Ishikawa (cell line): ENCODE measurements at regions not wholly inside any gene's neighbourhood (a gene's known extent, or its start where the extent isn't known, plus 50 kb on each side); places are given as distances from the start of the nearest gene placed in this dataset.

Source experiments
- CEBPB ChIP-seq: IDR thresholded peaks from 2 replicates; pipeline ENCODE4 v1.6.1; 2012
- CREB1 ChIP-seq: IDR thresholded peaks from 2 replicates; pipeline ENCODE4 v1.6.1; 2012; ENCODE audit warnings: low read depth
- EGR1 ChIP-seq: IDR thresholded peaks from 2 replicates; pipeline ENCODE4 v1.6.1; 2012
- EP300 ChIP-seq: IDR thresholded peaks from 2 replicates; pipeline ENCODE4 v1.6.1; 2012; ENCODE audit warnings: borderline replicate concordance
- FOXM1 ChIP-seq: IDR thresholded peaks from 2 replicates; pipeline ENCODE4 v1.6.1; 2012; ENCODE audit warnings: low read depth, borderline replicate concordance
- NFIC ChIP-seq: IDR thresholded peaks from 2 replicates; pipeline ENCODE4 v1.6.1; 2012
- RAD21 ChIP-seq: IDR thresholded peaks from 2 replicates; pipeline ENCODE4 v1.6.1; 2012; ENCODE audit warnings: low read depth
- TAF1 ChIP-seq: IDR thresholded peaks from 2 replicates; pipeline ENCODE4 v1.6.1; 2012; ENCODE audit warnings: low read depth, mild to moderate bottlenecking
- TCF12 ChIP-seq: IDR thresholded peaks from 2 replicates; pipeline ENCODE4 v1.6.1; 2012; ENCODE audit warnings: low read depth
- TEAD4 ChIP-seq: IDR thresholded peaks from 2 replicates; pipeline ENCODE4 v1.6.1; 2012
- YY1 ChIP-seq: IDR thresholded peaks from 2 replicates; pipeline ENCODE4 v1.6.1; 2012; ENCODE audit warnings: low read depth
- ZBTB7A ChIP-seq: IDR thresholded peaks from 2 replicates; pipeline ENCODE4 v1.6.1; 2012; ENCODE audit warnings: low read depth
- TF ChIP-seq, protein P1 (sequence below): IDR thresholded peaks from 2 replicates; pipeline ENCODE4 v1.6.1; 2012
- TF ChIP-seq, protein P2 (sequence below): IDR thresholded peaks from 2 replicates; pipeline ENCODE4 v1.6.1; 2012
- TF ChIP-seq, protein P3 (sequence below): IDR thresholded peaks from 2 replicates; pipeline ENCODE4 v1.6.1; 2012; ENCODE audit warnings: low read depth, mild to moderate bottlenecking

DNA sequence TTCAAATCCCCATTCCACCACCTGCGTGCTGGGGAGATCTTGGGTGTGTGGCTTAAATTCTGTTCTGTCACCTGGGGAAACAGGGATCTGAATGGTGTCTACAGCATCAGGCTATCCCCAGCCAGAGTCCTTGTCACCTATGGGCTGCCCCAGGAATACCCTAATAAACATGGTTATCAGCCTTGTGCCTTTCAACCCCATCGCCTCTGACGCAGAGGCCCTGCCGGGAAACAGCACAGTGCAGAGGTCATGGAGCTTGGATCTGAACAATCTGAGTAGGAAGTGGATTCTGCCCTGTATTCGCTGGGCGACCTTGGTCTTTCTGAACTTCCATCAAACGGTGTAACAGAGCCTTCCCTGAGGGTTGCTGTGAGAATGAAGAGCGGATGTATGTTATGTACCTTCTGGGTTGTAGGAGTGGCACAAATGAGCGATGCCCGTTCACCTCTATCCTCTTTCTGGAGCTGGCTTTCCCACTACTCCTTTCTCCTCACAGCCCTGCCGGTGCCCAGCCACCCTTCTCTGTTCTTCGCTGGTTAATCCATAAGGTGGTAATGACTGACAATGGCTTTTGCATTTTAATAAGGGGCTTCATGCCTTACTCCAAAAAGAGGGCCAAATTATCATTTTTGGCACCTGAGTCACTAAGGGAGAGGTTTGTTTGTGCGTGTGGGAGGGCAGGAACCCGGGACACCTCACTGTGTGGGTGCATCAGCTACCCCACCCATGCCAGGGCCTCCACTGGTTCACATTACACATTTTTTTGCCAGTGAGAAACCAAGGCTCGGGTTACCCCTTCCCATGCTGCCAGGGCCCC, 256.5 kb downstream of the MYCN start:
- TF ChIP-seq CEBPB (no peak), TEAD4 (no peak), TAF1 (no peak), YY1 (no peak)
- TF ChIP-seq, protein P1, sequence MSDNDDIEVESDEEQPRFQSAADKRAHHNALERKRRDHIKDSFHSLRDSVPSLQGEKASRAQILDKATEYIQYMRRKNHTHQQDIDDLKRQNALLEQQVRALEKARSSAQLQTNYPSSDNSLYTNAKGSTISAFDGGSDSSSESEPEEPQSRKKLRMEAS, result no peak

DNA sequence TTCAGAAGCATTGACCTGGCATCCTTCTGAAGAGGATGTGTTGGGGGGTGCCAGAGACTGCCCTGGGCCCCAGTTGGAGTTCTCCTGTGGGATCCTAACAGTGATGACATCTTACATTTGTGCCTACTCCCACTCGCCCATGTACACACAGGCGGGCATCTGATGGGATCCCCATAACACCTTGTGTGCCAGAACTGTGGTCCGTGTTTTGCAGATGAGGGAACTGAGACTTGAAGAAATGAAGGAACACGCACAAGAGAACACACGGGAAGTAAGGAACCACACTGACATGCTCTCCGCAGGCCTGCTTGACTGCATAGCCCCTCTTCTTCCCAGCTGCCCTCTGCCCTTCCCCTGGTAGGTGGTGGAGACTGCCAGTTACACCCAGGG, 255.3 kb downstream of the MYCN start:
- no peak for TF ChIP-seq NFIC
- TF ChIP-seq, protein P2, sequence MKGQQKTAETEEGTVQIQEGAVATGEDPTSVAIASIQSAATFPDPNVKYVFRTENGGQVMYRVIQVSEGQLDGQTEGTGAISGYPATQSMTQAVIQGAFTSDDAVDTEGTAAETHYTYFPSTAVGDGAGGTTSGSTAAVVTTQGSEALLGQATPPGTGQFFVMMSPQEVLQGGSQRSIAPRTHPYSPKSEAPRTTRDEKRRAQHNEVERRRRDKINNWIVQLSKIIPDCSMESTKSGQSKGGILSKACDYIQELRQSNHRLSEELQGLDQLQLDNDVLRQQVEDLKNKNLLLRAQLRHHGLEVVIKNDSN, result no peak
- TF ChIP-seq TAF1, result no peak
- no peak for TF ChIP-seq TEAD4

DNA sequence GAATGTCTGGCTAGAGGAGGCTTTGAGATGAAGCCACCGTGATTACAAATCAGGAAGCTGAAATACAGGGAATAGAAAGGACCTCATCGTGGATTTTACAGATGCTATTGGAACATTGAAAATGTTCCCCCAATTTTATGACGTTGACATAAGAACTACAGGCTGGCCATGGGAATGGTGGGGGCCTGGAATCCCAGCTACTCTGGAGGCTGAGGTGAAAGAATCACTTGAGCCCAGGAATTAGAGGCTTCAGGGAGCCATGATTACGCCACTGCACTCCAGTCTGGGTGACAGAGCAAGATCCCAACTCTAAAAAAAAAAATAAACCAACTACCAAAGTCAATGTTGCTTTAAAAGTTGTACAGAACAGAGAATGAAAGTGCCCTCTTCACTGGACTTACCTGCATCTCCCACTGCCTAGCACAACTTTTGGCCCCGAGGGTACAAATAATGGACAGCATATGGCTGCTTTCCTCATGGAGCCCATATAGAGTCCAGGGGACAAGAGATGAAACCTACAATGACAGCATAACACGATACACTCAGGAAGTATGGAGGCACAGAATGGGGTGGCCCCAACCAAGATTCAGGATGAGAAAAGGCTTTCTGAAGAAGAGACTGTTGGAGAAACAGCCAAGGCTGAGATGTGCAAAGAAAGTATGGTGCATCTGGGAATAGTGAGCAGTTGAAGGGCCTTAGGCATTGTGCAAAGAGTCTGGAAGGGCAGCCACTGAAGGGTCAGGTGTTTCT, 254.8 kb downstream of the MYCN start:
- no peak for TF ChIP-seq TCF12
- TF ChIP-seq, protein P1, result no peak
- no peak for TF ChIP-seq RAD21
- TF ChIP-seq, protein P3, sequence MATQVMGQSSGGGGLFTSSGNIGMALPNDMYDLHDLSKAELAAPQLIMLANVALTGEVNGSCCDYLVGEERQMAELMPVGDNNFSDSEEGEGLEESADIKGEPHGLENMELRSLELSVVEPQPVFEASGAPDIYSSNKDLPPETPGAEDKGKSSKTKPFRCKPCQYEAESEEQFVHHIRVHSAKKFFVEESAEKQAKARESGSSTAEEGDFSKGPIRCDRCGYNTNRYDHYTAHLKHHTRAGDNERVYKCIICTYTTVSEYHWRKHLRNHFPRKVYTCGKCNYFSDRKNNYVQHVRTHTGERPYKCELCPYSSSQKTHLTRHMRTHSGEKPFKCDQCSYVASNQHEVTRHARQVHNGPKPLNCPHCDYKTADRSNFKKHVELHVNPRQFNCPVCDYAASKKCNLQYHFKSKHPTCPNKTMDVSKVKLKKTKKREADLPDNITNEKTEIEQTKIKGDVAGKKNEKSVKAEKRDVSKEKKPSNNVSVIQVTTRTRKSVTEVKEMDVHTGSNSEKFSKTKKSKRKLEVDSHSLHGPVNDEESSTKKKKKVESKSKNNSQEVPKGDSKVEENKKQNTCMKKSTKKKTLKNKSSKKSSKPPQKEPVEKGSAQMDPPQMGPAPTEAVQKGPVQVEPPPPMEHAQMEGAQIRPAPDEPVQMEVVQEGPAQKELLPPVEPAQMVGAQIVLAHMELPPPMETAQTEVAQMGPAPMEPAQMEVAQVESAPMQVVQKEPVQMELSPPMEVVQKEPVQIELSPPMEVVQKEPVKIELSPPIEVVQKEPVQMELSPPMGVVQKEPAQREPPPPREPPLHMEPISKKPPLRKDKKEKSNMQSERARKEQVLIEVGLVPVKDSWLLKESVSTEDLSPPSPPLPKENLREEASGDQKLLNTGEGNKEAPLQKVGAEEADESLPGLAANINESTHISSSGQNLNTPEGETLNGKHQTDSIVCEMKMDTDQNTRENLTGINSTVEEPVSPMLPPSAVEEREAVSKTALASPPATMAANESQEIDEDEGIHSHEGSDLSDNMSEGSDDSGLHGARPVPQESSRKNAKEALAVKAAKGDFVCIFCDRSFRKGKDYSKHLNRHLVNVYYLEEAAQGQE, result no peak
- TF ChIP-seq TAF1, result no peak
- TF ChIP-seq CREB1, result no peak
- TF ChIP-seq EGR1, result no peak
- no peak for TF ChIP-seq TEAD4
- TF ChIP-seq YY1, result no peak
- TF ChIP-seq, protein P2, result no peak
- no peak for TF ChIP-seq FOXM1
- no peak for TF ChIP-seq CEBPB

DNA sequence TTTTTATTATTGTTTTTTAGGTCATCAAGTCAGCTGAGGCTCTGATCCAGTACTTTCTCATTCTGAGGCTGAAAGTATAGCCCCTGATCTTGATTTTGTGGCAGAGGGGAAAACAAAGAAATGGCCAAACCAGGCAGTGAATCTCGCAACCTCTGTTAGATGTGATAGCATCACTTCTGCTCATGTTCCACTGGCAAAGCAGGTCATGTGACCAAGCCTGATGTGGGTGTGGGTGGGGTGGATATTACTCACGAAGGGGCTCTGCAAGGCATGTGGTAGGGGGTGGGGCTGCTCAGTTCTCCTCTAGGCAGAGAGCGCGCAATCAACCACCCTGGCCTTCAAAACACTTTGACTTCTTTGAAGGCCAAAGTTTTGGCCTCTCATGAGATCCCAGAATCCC, 254.2 kb downstream of the MYCN start:
- TF ChIP-seq, protein P1, result no peak
- TF ChIP-seq YY1, result no peak
- no peak for TF ChIP-seq FOXM1
- TF ChIP-seq TEAD4, result no peak
- no peak for TF ChIP-seq ZBTB7A
- no peak for TF ChIP-seq CEBPB
- TF ChIP-seq EP300, result no peak
- TF ChIP-seq, protein P2, result no peak
- no peak for TF ChIP-seq CREB1

DNA sequence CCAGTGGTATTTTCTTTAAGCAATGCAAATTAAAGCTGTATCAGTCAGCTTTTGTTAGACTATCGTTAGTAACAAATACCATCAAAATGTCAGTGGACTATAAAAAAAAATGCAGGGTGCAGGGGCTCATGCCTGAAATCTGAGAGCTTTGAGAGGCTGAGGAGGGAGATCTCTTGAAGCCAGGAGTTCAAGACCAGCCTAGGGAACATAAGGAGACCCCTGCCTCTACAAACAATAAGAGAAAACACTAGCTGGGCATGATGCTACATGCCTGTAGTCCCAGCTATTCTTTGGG, 253.7 kb downstream of the MYCN start:
- TF ChIP-seq, protein P3, result no peak
- TF ChIP-seq CREB1, result no peak
- TF ChIP-seq EGR1, result no peak
- no peak for TF ChIP-seq EP300
- TF ChIP-seq, protein P1, result no peak
- TF ChIP-seq NFIC, result no peak
- TF ChIP-seq CEBPB, result no peak
- no peak for TF ChIP-seq FOXM1
- TF ChIP-seq, protein P2, result no peak
- TF ChIP-seq TCF12, result no peak
- TF ChIP-seq RAD21, result no peak
- no peak for TF ChIP-seq TEAD4
- TF ChIP-seq YY1, result no peak
- no peak for TF ChIP-seq ZBTB7A
- TF ChIP-seq TAF1, result no peak
